ENCODE measurements at regions not wholly inside any gene's neighbourhood (a gene's known extent, or its start where the extent isn't known, plus 50 kb on each side); places are given as distances from the start of the nearest gene placed in this dataset.
A peak's percentile ranks its signal among the peaks of the same experiment; 100 is the strongest.
"Not testable (repeated sequence)": the region's sequence is repeated elsewhere in the genome, so short reads cannot be mapped to it uniquely, and the experiment has no call there.

- Mint-ChIP-seq H3K9me3 (peaks cover 55% of the 10 kb centered on the region), H3K4me1 (peaks cover 12% of the 10 kb centered on the region), H3K27ac (no peak overlapping the region), H3K36me3 (peaks cover 31% of the 10 kb centered on the region), H3K4me3 (no peak overlapping the region), H3K27me3 (ENCODE audit: insufficient read depth, low read depth) (peaks cover 5% of the 10 kb centered on the region)
- H4K20me1 ChIP-seq (ENCODE audit: low read depth) = no peaks in the 10 kb centered on the region
- H3K4me2 ChIP-seq = no peak overlapping the region
- H3K4me3 ChIP-seq = no peak overlapping the region
- no peak for DNase-seq (ENCODE audit: low spot score)
- peaks cover 6% of the 10 kb centered on the region for H3K4me1 ChIP-seq
- no peak overlapping the region for H3K27ac ChIP-seq
- H3K9ac ChIP-seq = no peak overlapping the region
- H3K27me3 ChIP-seq = no peaks in the 10 kb centered on the region
- TF ChIP-seq EZH2 (IDR thresholded peaks at IDR 0.05) = no peak
- peaks cover 15% of the 10 kb centered on the region for H3K9me3 ChIP-seq (ENCODE audit: low read depth)
- H3K36me3 ChIP-seq = peaks cover 17% of the 10 kb centered on the region
- no peak overlapping the region for H2AFZ ChIP-seq (replicated peaks)
- no peaks in the 10 kb centered on the region for H3K79me2 ChIP-seq (ENCODE audit: low read depth)
- H3F3A ChIP-seq (ENCODE audit: low read depth) = peaks cover 5% of the 10 kb centered on the region
Measured at GRCh38 chr5:124986170-124986569, 239.7 kb upstream of the ZNF608 start.

GRCh38 chr5:124986667-124987066 lies 240.2 kb upstream of the ZNF608 start:
- peaks cover 5% of the 10 kb centered on the region for H3K27me3 Mint-ChIP-seq (ENCODE audit: insufficient read depth, low read depth)

GRCh38 chr5:124987786-124988185 lies 241.3 kb upstream of the ZNF608 start:
- not testable (repeated sequence) for H2AFZ ChIP-seq (replicated peaks); H3K4me3 Mint-ChIP-seq

More at GRCh38 chr5:124986667-124987066, 240.2 kb upstream of the ZNF608 start:
- Mint-ChIP-seq H3K9me3 (peaks cover 55% of the 10 kb centered on the region), H3K36me3 (peaks cover 31% of the 10 kb centered on the region), H3K4me3 (no peak overlapping the region), H3K4me1 (peaks cover 8% of the 10 kb centered on the region), H3K27ac (no peak overlapping the region)
- TF ChIP-seq CTCF (IDR thresholded peaks at IDR 0.05) = no peak
- no peak for TF ChIP-seq EZH2 (IDR thresholded peaks at IDR 0.05)
- no peak for TF ChIP-seq EZH2phosphoT487 (IDR thresholded peaks at IDR 0.05)
- Histone ChIP-seq H2AFZ (replicated peaks) (no peak overlapping the region), H3K27me3 (no peaks in the 10 kb centered on the region), H3F3A (ENCODE audit: low read depth) (peaks cover under 1% of the 10 kb centered on the region), H4K20me1 (ENCODE audit: low read depth) (no peaks in the 10 kb centered on the region), H3K4me2 (no peak overlapping the region), H3K4me1 (peaks cover under 1% of the 10 kb centered on the region), H3K9ac (no peak overlapping the region), H3K79me2 (ENCODE audit: low read depth) (no peaks in the 10 kb centered on the region), H3K9me3 (ENCODE audit: low read depth) (peaks cover 15% of the 10 kb centered on the region), H3K36me3 (peaks cover 17% of the 10 kb centered on the region), H3K4me3 (no peak overlapping the region), H3K27ac (no peak overlapping the region)
- no peak for DNase-seq (ENCODE audit: low spot score)

GRCh38 chr5:124990723-124991122 lies 244.3 kb upstream of the ZNF608 start:
- H3K27me3 ChIP-seq = no peaks in the 10 kb centered on the region
- peaks cover 12% of the 10 kb centered on the region for H3F3A ChIP-seq (ENCODE audit: low read depth)
- no peaks in the 10 kb centered on the region for H3K79me2 ChIP-seq (ENCODE audit: low read depth)
- no peak overlapping the region for H3K27ac ChIP-seq
- H4K20me1 ChIP-seq (ENCODE audit: low read depth) = no peaks in the 10 kb centered on the region
- no peak overlapping the region for H3K4me3 ChIP-seq
- TF ChIP-seq CTCF (IDR thresholded peaks at IDR 0.05) (no peak), EZH2phosphoT487 (IDR thresholded peaks at IDR 0.05) (no peak), EZH2 (IDR thresholded peaks at IDR 0.05) (no peak)
- Mint-ChIP-seq H3K27me3 (ENCODE audit: insufficient read depth, low read depth) (peaks cover 9% of the 10 kb centered on the region), H3K4me1 (peaks cover 9% of the 10 kb centered on the region), H3K27ac (no peak overlapping the region), H3K4me3 (no peak overlapping the region), H3K36me3 (peaks cover 15% of the 10 kb centered on the region), H3K9me3 (peaks cover 29% of the 10 kb centered on the region)
- no peak for DNase-seq (ENCODE audit: low spot score)
- H2AFZ ChIP-seq (replicated peaks) = no peak overlapping the region
- H3K9me3 ChIP-seq (ENCODE audit: low read depth) = peaks cover 3% of the 10 kb centered on the region
- no peak overlapping the region for H3K9ac ChIP-seq
- H3K36me3 ChIP-seq = peaks cover 6% of the 10 kb centered on the region
- H3K4me2 ChIP-seq = no peak overlapping the region
- peaks cover 11% of the 10 kb centered on the region for H3K4me1 ChIP-seq

More at GRCh38 chr5:124987786-124988185, 241.3 kb upstream of the ZNF608 start:
- H4K20me1 ChIP-seq (ENCODE audit: low read depth); H3K27me3 Mint-ChIP-seq (ENCODE audit: insufficient read depth, low read depth); H3K79me2 ChIP-seq (ENCODE audit: low read depth); H3K27me3 ChIP-seq; H3K4me3 ChIP-seq; H3K4me1 Mint-ChIP-seq; DNase-seq (ENCODE audit: low spot score); H3K9ac ChIP-seq; H3K4me1 ChIP-seq; H3K4me2 ChIP-seq; H3K27ac ChIP-seq; H3F3A ChIP-seq (ENCODE audit: low read depth): not testable (repeated sequence)
- Mint-ChIP-seq H3K9me3 (peaks cover 53% of the 10 kb centered on the region), H3K36me3 (peaks cover 26% of the 10 kb centered on the region), H3K27ac (peak overlapping the region; percentile 9)
- Histone ChIP-seq H3K36me3 (peaks cover 17% of the 10 kb centered on the region), H3K9me3 (ENCODE audit: low read depth) (peaks cover 15% of the 10 kb centered on the region)
